ENCODE measurements at regions not wholly inside any gene's neighbourhood (a gene's known extent, or its start where the extent isn't known, plus 50 kb on each side); places are given as distances from the start of the nearest gene placed in this dataset.

- TF ChIP-seq POLR2A (IDR thresholded peaks at IDR 0.05; ENCODE audit: low read depth, low read length) (no peak), BHLHE40 (IDR thresholded peaks at IDR 0.05; ENCODE audit: low read depth, low read length) (no peak), RAD21 (IDR thresholded peaks at IDR 0.05; ENCODE audit: low read length) (no peak), CTCF (conservative IDR thresholded peaks at IDR 0.05; ENCODE audit: low read depth, low read length) (no peak), RCOR1 (IDR thresholded peaks at IDR 0.05; ENCODE audit: insufficient replicate concordance, low read length) (no peak), MXI1 (IDR thresholded peaks at IDR 0.05; ENCODE audit: borderline replicate concordance, low read depth, low read length) (no peak), MAFK (IDR thresholded peaks at IDR 0.05; ENCODE audit: low read depth, low read length) (no peak), USF2 (IDR thresholded peaks at IDR 0.05; ENCODE audit: low read depth, low read length) (no peak), NFE2L2 (IDR thresholded peaks at IDR 0.05; ENCODE audit: low read depth, low read length) (no peak), SMC3 (IDR thresholded peaks at IDR 0.05; ENCODE audit: low read depth, low read length) (no peak), ELK1 (IDR thresholded peaks at IDR 0.05; ENCODE audit: borderline replicate concordance, low read depth, low read length) (no peak), MAZ (IDR thresholded peaks at IDR 0.05; ENCODE audit: borderline replicate concordance, low read depth, low read length) (no peak), RFX5 (IDR thresholded peaks at IDR 0.05; ENCODE audit: low read depth, low read length) (no peak), CEBPB (IDR thresholded peaks at IDR 0.05; ENCODE audit: low read depth, low read length) (no peak)
Observed at GRCh38 chr1:48071513-48071912, 74.3 kb upstream of the TRABD2B start.

Data from IMR-90 (cell line).